ENCODE measurements at regions not wholly inside any gene's neighbourhood (a gene's known extent, or its start where the extent isn't known, plus 50 kb on each side); places are given as distances from the start of the nearest gene placed in this dataset.
"Not testable (repeated sequence)": the region's sequence is repeated elsewhere in the genome, so short reads cannot be mapped to it uniquely, and the experiment has no call there.

GRCh38 chr12:129959889-129960288 is 56.1 kb upstream of the TMEM132D start:
- no peak for DNase-seq

DNA sequence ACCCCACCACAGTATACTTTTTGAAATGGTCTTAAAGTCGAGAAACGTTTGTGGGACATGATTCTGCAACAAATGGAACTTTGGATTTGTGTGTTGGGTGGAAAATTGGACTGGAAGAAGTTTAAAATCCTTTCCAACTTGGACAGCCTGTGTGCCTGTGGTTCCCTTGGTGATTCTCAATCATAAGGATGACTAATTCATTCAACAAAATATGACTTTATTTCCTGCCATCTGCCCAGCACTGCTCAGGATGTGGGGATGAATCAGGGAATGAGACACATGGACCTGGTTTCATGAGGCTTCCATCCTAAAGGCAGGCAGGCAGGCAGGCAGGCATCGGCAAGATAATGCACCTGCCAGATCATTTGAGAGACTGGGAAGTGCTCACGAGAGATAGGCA is 57.3 kb upstream of the TMEM132D start:
- no peak for DNase-seq

GRCh38 chr12:129961856-129962255 is 58.0 kb upstream of the TMEM132D start:
- DNase-seq: no peak

GRCh38 chr12:129964300-129964699 is 60.5 kb upstream of the TMEM132D start:
- DNase-seq: no peak

DNA sequence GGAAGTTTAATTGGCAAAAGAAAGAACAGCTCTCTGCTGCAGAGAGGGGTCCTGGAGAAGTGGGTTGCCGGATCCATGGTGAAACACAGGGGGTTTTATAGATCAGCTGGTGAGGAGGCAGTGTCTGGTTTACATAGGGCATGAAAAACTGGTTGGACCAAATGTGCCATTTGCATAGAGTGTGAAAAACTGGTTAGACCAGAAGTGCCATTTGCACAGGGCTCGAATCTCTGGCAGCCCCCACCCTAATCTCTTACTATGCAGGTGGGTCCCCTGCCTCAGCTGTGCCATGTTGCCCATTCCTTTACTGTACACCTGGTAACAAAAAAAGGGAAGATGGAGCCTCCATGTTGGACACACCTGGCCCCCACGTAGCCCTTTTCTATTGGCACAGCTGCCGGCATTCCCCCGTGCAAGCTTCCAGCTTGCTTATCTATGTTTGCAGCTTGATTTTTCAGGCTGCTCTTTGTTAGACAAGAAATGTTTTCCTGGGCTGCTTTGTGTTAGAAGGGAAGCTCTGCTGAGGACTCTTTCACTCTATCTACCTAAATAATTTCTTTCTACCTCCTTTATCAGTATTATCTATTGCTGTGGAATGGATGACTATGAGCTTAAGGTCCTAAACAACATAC is 61.1 kb upstream of the TMEM132D start:
- DNase-seq: peak; percentile 13

DNA sequence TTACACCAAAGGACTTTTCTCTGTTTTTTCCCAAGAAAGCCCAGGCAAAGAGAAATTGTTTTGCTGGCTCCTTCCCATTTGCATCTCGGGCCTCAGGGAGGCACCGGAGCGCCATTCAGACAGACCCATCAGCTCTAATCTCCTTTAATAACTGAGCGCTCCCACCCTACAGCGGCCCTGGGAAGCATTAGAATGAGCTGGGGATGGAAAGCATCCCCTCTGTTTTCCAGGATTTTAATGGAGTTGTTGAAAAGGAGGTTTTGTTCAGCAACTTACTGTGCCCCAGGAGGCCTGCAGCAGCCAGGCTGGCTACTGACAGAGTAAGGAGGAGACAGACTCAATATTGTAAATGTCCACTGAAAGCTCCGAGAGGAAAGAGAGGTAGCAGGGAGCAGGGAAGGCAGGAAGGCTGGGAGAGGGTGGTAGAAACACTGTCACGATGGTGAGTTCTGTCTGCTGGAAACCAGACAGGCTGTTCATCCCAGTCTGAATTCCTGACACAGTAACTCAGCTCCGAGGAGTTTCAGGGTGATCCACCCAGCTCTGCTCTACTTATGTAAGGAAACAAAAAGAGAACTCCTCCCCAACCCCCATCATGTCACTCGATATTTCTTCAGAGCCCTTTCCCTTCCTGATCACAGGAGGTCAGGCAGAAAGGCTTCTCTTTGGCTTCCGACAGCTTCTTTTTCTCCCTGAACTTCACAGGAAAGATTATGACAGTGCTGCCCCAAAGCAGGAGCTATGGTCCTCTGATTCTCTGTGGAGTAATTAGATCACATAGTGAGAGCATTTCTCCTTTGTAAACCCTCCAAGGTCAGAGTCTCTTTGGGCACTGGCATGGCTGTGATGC is 62.5 kb upstream of the TMEM132D start:
- DNase-seq: no peak

- no peak for DNase-seq
These were observed 67.9 kb upstream of the TMEM132D start for GRCh38 chr12:129971721-129972120.

DNA sequence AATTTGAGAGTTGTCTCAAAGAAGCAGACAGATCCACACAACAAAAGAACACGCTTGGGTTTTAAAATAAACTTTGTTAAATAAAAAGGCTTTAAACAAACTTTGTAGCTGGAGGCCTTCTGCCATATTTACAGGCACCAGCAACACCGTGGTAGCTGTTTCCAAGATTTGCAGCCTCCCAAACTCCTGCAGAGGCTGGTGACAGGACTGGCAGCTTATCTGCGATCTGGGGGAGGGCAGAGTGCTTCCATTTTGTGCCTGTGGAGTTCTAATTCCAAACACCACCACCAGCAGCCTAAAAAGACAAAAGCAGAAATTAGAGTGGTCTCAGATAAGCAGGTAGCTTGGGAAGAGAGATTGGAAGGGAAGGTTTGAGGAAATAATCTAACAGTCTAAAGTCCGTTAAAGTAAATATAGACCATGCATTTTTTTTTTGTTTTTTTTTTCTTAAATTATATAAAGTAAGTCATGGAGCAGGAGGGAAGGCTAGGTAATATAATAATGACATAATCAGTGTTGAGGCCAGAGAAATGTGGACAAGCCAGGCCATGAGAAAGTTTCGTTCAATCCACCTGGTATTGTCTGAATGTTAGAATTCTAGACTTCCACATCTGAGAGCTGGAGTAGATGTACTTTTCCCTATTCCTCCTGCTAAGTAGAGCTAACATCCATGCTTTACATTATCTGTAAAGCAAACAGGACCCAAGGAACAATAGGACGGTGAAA is 69.6 kb upstream of the TMEM132D start:
- no peak for DNase-seq

DNA sequence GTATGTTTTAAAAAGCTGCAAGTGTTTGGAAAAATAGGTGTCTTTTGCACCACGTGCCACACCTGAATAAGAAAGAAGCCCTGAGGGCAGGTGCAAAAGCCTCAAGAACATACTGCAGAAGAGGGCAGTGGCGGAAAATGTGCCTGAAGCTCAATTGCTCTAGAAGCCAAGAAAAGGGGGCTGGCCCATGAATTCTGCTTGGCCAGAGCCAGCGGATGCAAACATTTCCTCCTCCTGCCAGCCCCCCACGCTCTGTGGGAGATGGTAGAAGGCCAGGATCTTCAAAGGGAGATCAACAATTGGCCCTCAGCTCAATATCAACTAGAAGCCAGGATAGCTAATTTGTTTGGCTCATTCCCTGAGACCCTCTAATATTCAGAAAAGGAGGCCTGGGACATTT is 80.3 kb upstream of the TMEM132D start:
- no peak for DNase-seq

DNA sequence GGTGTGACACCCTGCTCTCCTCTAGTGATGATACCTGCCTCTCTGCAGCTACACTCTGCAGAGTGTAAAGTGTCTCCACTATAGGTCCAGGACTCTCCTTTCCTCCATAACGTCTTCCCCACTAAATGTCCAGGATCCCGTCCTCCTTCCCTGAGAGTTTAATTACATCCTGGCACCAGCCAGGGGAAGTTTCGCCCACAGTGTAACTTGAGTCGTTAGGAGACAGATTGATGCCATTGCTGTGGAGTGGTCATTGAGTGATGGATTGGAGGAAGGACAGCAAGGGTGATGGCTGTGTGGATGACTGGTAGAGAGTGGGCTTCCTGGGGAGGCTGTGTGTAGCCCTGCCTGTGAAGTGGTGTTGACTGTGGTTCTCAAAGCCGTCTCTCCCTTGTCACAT is 84.0 kb upstream of the TMEM132D start:
- DNase-seq: no peak

- DNase-seq: no peak
These were observed 90.8 kb upstream of the TMEM132D start for GRCh38 chr12:129994634-129995033.

DNA sequence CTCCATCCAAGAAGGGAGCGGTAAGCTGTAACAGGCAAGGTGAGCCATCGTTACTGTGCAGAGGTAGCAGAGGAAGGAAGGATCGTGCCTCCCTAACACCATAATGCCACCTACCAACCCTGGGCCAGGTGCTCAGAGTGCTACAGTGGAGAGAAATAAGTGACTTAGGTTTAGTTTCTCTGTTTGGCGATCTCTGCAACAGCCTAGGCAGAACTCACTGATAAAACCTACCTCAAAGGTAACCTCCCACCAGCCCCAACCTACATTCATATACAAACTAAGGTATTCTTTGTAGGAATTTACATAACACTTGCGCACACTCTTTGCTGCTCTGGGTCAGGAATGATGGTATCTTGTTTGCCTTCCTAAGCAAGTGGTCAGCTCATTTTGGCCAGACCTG is 93.4 kb upstream of the TMEM132D start:
- no peak for DNase-seq

- DNase-seq: not testable (repeated sequence)
These were observed 100.6 kb upstream of the TMEM132D start for GRCh38 chr12:130004310-130004877.

GRCh38 chr12:130007771-130008170 is 103.9 kb upstream of the TMEM132D start:
- no peak for DNase-seq

DNA sequence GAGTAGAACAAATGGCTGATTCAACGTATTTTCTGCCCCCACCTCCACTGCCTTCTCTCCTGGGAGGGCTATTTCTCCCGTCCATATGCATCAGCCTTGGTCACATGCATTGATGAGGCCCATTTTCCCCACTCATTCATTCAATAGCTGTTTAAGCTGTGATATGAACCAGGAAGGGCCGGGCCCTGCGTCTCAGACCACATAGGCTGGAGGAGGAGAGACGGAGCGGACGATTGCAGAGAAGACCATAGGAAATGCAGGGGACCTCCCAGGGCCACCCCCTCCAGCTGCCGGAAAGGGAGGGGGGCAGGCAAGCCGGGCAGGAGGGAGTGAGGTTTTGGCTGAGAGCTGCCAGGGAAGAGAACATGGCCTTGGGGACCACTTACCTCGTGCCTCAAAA is 104.4 kb upstream of the TMEM132D start:
- no peak for DNase-seq

DNA sequence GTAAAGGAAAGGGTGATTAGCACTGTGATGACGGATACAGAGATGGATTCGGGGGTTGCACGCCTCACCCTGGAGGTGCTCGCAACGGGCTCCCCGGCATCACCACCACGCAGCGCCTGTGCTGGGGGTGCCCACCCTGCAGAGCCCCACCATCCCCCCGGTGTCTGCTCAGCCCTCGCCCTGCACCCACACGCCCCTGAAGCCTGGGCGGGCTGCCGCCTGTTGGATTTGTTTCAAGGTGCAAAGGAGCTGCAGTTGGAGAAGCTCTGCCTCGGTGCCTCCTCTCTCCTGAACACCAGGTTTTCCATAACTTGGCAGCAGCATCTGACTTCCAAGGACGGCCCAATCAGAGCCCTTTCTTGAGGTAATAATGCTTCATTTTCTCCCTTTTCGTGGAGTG is 106.1 kb upstream of the TMEM132D start:
- DNase-seq: no peak

- DNase-seq: no peak
These were observed 108.0 kb upstream of the TMEM132D start for GRCh38 chr12:130011611-130012385.

- peak; percentile 53 for DNase-seq
These were observed 110.1 kb upstream of the TMEM132D start for GRCh38 chr12:130013771-130014484.

DNA sequence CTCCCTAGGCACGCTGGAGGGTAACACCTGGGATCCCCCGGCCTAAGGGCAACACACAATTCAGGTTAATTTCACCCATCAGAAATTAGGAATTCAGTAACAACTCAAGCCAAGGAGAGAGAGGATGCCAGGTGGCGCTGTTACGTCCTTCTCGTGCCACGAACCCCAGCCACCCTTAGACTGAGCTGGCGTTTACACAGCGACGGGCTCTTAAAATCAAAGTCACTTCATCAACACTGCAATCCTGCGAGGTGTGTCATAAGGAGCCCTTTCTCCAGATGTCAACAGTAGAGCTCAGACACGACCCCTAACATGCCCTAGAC is 110.6 kb upstream of the TMEM132D start:
- no peak for DNase-seq

GRCh38 chr12:130016194-130016593 is 112.4 kb upstream of the TMEM132D start:
- no peak for DNase-seq

GRCh38 chr12:130016986-130017385 is 113.2 kb upstream of the TMEM132D start:
- DNase-seq: no peak
